Astrocyte (in vitro differentiated cells and primary cell): ENCODE measurements at regions not wholly inside any gene's neighbourhood (a gene's known extent, or its start where the extent isn't known, plus 50 kb on each side); places are given as distances from the start of the nearest gene placed in this dataset.

ENCODE experiments used
- EZH2 ChIP-seq: IDR thresholded peaks from 2 replicates; pipeline ENCODE4 v1.6.1; 2012; ENCODE audit warnings: mild to moderate bottlenecking, low read length, inconsistent platforms; ENCODE audit not compliant: insufficient read depth
- TF ChIP-seq, protein P1 (sequence below): IDR thresholded peaks from 2 replicates; pipeline ENCODE4 v1.5.1; 2011; ENCODE audit warnings: low read depth, mild to moderate bottlenecking, inconsistent platforms, low read length, moderate library complexity; ENCODE audit not compliant: insufficient read depth

DNA sequence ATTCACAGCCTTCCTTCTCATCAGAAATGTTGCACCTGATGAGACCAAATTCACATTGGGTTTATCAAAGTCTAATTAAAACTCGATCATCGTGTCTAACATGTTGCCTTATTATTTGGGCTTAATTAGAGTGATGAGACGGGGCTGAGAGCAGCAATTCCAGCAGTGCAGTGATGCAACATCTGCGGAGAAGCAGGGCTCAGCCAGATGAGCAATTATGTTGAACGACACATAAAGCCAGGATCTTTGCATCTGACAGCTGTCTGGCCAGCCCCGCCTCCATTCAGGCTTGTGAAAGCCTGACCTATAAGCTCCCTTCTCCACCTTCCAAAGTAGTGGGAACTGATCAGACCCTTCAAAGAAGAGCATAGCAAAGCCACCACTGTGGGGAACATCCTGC, 109.8 kb downstream of the C1orf94 start:
- TF ChIP-seq, protein P1, sequence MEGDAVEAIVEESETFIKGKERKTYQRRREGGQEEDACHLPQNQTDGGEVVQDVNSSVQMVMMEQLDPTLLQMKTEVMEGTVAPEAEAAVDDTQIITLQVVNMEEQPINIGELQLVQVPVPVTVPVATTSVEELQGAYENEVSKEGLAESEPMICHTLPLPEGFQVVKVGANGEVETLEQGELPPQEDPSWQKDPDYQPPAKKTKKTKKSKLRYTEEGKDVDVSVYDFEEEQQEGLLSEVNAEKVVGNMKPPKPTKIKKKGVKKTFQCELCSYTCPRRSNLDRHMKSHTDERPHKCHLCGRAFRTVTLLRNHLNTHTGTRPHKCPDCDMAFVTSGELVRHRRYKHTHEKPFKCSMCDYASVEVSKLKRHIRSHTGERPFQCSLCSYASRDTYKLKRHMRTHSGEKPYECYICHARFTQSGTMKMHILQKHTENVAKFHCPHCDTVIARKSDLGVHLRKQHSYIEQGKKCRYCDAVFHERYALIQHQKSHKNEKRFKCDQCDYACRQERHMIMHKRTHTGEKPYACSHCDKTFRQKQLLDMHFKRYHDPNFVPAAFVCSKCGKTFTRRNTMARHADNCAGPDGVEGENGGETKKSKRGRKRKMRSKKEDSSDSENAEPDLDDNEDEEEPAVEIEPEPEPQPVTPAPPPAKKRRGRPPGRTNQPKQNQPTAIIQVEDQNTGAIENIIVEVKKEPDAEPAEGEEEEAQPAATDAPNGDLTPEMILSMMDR, result no peak
- TF ChIP-seq EZH2, result no peak
